H1 (cell line): ENCODE measurements at regions not wholly inside any gene's neighbourhood (a gene's known extent, or its start where the extent isn't known, plus 50 kb on each side); places are given as distances from the start of the nearest gene placed in this dataset.

Experiments used
- RXRA ChIP-seq: IDR thresholded peaks from 2 replicates; pipeline ENCODE4 v1.6.1; 2011; ENCODE audit warnings: low read depth, mild to moderate bottlenecking, low read length, moderate library complexity; ENCODE audit not compliant: insufficient read depth

GRCh38 chr1:209076688-209077087, 506.8 kb upstream of the CAMK1G start (continued):
- no peak for TF ChIP-seq RXRA
